Epithelial cell of esophagus (primary cell): ENCODE measurements at regions not wholly inside any gene's neighbourhood (a gene's known extent, or its start where the extent isn't known, plus 50 kb on each side); places are given as distances from the start of the nearest gene placed in this dataset.
A peak's percentile ranks its signal among the peaks of the same experiment; 100 is the strongest.

Source experiments
- DNase-seq: peaks from one replicate; pipeline ENCODE4 v3.0.0; 2010; ENCODE audit warnings: low read depth
- H3K4me3 ChIP-seq: 2 replicates; pipeline ENCODE4 v1.5.1; 2011; ENCODE audit warnings: mild to moderate bottlenecking, low read length, control low read depth
- TF ChIP-seq, protein P1 (sequence below): IDR thresholded peaks from 2 replicates; pipeline ENCODE4 v1.5.1; 2011; ENCODE audit warnings: low read depth, mild to moderate bottlenecking, low read length, control low read depth, inconsistent platforms; ENCODE audit not compliant: insufficient read depth; ENCODE audit errors: missing control alignments

GRCh38 chr5:87147441-87147840, 120.2 kb upstream of the RASA1 start:
- TF ChIP-seq, protein P1, sequence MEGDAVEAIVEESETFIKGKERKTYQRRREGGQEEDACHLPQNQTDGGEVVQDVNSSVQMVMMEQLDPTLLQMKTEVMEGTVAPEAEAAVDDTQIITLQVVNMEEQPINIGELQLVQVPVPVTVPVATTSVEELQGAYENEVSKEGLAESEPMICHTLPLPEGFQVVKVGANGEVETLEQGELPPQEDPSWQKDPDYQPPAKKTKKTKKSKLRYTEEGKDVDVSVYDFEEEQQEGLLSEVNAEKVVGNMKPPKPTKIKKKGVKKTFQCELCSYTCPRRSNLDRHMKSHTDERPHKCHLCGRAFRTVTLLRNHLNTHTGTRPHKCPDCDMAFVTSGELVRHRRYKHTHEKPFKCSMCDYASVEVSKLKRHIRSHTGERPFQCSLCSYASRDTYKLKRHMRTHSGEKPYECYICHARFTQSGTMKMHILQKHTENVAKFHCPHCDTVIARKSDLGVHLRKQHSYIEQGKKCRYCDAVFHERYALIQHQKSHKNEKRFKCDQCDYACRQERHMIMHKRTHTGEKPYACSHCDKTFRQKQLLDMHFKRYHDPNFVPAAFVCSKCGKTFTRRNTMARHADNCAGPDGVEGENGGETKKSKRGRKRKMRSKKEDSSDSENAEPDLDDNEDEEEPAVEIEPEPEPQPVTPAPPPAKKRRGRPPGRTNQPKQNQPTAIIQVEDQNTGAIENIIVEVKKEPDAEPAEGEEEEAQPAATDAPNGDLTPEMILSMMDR = no peak
- DNase-seq = no peak
- no peak overlapping the region for H3K4me3 ChIP-seq

- TF ChIP-seq, protein P1 = no peak
- no peak for DNase-seq
- no peak overlapping the region for H3K4me3 ChIP-seq
These were observed 117.1 kb upstream of the RASA1 start for GRCh38 chr5:87150630-87151029.

GRCh38 chr5:87151547-87151946, 116.1 kb upstream of the RASA1 start:
- TF ChIP-seq, protein P1 = no peak
- H3K4me3 ChIP-seq = no peak overlapping the region
- peak; percentile 69 for DNase-seq

GRCh38 chr5:87152886-87153285, 114.8 kb upstream of the RASA1 start:
- TF ChIP-seq, protein P1 = no peak
- DNase-seq = no peak

GRCh38 chr5:87154191-87154590, 113.5 kb upstream of the RASA1 start:
- DNase-seq = no peak
- TF ChIP-seq, protein P1 = no peak

More at GRCh38 chr5:87152886-87153285, 114.8 kb upstream of the RASA1 start:
- no peak overlapping the region for H3K4me3 ChIP-seq

GRCh38 chr5:87155106-87155505, 112.6 kb upstream of the RASA1 start:
- H3K4me3 ChIP-seq = no peak overlapping the region

More at GRCh38 chr5:87154191-87154590, 113.5 kb upstream of the RASA1 start:
- H3K4me3 ChIP-seq = no peak overlapping the region

DNA sequence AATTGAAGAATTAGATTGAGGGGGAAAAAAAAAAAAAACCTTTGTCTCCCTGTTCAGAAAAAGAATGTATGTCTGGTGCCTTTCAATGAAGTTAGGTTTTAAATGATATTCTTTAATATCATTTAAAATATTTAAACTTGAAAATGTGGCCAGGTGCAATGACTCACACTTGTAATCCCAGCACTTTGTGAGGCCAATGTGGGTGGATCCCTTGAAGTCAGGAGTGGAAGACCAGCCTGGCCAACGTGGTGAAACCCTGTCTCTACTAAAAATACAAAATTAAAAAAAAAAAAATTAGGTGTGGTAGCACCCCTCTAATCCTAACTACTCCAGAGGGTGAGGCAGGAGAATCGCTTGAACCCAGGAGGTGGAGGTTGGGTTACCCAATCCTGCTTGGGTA, 111.1 kb upstream of the RASA1 start:
- TF ChIP-seq, protein P1 = no peak
- peak; percentile 61 for DNase-seq
- no peak overlapping the region for H3K4me3 ChIP-seq

More at GRCh38 chr5:87155106-87155505, 112.6 kb upstream of the RASA1 start:
- DNase-seq = no peak
- TF ChIP-seq, protein P1 = no peak
